ENCODE measurements at regions not wholly inside any gene's neighbourhood (a gene's known extent, or its start where the extent isn't known, plus 50 kb on each side); places are given as distances from the start of the nearest gene placed in this dataset.

DNA sequence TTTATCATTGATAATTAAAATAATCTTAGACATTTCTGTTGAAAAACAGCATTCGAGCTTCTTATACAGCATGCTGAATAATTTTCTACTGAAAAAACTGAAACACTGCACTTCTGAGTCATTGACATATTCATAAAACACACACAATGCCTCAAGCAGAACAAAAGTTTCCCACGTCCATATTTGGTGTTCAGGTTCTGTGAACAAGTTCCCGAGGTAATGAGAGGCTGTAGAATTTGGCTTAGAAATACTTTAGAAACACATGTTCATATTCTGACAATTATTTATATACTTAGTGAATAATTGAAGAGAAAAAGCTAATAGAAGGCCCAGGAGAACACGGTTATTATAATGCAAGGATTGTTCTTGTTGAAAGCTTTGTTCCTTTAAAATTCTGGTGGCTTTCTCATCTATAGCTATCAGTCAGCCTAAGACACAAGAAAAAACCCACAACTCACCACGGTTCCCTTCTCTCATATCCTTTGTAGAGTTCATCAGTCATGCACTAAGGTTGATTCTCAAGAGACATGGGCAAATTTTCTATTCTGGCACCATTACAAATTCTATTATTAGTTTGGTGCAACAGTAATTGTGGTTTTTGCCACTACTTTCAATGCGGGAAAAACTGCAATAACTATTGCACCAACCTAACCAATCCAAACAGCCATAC is 194.4 kb downstream of the TMX3 start:
- DNase-seq, result no peak

GRCh38 chr18:68519336-68519735 is 195.6 kb downstream of the TMX3 start:
- DNase-seq, result no peak

- no peak for DNase-seq
These were observed 205.0 kb downstream of the TMX3 start for GRCh38 chr18:68509902-68510301.

DNA sequence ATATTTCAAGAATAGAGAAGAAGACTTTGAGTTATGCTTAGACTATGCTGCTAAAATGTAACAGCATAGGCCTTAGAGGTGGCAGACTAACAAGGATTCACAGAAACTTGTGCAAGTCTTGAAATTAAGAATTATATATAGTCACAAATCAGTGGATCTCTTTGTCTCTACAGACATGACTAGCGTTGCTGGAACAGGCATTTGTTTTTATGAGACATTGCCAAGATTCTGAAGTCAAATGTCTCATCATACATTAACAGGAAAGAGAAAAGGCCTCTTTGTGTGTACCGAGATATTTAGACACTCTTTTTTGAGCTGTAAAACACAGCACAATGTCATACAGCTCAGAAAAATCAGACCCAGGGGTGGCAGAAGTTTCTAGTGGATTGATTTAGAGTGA is 207.1 kb downstream of the TMX3 start:
- no peak for DNase-seq

DNA sequence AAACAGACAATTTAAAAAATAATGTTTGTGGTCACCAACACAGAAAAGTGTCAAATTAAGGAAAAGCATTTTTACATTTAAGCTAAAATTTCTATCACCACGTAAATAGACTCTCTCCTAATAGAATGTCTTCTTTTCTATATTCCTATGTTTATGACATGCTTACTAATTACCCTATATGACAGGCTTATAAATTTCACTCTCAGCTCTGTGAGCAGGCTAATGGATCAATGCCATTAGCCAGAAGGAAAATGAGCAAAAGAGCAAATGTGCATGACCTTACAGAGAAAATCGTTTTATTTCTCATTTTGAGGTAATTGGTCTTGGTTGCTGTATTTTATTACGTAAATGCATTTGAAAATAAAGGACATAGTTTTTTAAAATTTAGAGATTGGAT is 209.7 kb downstream of the TMX3 start:
- DNase-seq, result no peak

GRCh38 chr18:68504441-68505177 is 210.3 kb downstream of the TMX3 start:
- no peak for DNase-seq

GRCh38 chr18:68500556-68500955 is 214.4 kb downstream of the TMX3 start:
- no peak for DNase-seq

- DNase-seq, result no peak
These were observed 215.8 kb downstream of the TMX3 start for GRCh38 chr18:68499141-68499540.

GRCh38 chr18:68498636-68499035 is 216.3 kb downstream of the TMX3 start:
- no peak for DNase-seq

- no peak for DNase-seq
These were observed 216.7 kb downstream of the TMX3 start for GRCh38 chr18:68498185-68498584.

- no peak for DNase-seq
These were observed 219.9 kb downstream of the TMX3 start for GRCh38 chr18:68494802-68495581.

DNA sequence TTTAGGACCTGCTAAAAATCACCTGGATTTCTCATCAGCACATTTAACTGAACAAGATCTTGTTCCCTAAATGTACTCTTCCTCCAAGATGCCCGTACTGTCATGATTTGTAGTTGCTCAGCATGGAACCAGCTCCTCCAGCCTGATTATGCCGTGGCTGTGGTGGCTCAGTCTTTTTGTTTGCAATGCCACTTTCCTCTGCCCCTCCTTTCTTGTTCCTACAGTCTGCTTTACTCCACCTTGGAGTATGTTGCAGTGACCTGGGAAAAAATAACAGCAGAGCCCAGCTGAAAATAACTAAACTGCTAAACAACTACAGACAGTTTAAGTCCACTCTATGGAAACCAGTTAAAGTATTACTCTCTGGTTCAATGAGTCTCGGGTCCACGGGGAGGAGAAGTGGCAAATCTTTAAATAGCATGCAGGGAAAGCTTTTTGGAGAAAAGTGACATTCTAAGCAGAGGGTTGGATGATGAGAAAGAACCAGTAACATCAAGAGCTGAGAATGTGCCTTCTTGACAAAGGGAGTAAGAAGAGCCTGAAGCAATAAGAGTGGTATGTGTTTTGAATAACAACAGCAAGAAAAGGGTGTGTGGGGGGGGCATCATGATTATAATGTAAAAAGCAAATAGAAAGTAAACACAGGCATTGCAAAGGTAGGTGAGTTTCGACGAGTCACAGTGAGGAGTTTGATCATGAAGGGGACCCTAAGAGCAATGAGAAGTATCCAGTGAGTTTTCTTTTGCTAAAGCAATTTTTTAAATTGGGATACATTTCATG is 225.7 kb downstream of the TMX3 start:
- DNase-seq, result no peak

DNA sequence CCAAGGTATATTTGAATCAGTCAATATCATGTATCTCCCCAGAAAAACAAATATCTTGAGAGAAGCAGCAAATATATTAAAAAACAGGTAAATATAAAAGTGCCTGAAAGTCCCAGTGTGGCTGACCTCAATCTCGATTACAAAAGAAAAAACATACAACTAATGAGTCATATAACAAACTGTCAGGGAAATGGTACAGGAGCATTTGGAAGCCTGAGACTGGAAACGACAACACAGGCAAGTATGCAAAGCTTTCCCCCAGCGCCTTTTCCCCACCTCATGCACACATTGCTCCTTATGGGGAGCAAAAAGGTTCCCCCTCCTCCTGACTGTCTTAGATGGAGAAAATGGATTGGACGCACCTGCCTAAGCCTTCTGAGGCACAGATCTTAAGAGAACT is 230.7 kb downstream of the TMX3 start:
- no peak for DNase-seq

DNA sequence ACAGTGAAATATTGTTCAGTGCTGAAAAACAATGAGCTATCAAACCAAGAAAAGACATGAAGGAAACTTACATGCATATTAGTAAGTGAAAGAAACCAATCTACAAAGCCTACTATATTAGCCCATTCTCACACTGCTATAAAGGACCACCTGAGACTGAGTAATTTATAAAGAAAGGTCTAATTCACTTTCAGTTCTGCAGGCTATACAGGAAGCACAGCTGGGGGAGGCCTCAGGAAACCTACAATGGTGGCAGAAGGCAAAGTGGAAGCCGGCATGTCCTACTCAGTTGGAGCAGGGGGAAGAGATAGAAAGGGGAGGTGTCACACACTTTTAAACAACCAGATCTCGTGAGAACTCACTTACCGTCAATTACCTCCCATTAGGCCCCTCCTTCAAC is 232.1 kb downstream of the TMX3 start:
- no peak for DNase-seq

GRCh38 chr18:68480196-68480595 is 234.7 kb downstream of the TMX3 start:
- DNase-seq, result no peak

- no peak for DNase-seq
These were observed 236.7 kb downstream of the TMX3 start for GRCh38 chr18:68478246-68478645.

DNA sequence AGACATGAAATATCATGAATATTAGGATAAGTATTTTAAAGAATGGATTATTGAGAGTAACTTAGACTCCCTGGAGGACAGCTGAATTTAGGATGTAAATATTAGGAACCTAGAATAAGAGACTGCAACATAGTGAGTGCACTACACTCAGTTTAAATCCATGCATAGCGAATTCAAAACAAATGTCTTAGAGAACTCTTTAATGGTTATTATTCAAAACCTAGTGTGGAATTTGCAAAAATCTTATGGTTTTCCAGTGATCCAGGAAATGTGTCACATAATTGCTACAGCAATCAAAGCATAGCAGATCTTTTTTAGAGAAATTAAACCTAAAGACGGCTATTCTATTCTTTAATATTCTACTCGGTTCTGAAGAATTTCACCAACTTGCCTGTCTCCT is 239.0 kb downstream of the TMX3 start:
- DNase-seq, result no peak

DNA sequence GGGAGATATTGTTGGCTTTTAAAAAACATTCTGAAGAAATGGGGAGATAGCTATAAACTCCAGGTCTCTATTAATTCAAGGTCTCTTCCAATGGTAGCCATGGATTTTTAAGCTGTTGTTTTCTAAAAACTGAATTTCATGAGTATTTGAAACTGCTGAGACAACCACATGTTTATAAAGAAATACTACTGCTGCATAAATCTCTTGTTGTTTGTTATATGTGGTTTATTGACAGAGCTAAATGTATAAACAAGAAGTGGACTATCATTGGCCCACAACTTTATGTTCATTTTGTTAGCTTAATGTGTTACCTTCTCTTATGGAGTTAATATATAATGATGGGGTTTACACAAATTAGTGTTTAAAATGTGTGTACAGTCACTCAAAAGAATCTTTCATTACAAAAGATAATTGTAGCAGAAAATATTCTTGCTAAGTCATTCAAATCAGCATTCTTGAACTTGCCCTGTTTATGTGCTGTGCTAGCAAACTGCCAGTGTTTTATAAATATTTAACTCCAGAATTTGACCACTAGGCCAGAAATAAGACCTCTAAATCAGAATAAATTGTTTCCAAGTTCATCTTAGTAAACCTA is 242.1 kb downstream of the TMX3 start:
- no peak for DNase-seq

DNA sequence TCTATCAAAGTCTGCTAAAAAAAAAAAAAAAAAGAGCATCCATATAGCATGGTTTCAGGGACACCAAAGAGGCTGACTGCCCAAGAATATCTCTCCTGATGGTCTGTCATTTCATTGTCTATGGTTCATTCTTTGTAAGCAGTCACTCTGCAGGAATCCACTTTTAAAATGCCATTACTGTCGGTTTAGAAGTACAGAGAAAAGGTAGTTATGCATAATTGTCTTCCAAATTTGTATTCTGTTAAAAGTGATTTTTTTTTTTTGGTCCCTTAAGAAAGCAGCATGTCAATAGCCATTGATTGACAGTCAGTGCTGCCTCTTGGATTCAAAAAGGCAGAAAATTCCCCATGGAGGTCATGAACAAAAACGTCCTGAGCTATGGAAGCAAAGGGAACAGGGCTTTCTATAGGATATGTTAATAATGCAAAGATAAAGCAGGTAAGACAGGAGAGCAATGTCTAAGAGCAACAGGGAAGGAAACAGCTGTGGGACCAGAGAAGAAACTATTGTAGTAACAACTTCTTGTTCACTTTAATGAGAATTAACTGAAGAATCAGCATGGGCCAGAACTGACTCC is 245.8 kb downstream of the TMX3 start:
- DNase-seq, result no peak

GRCh38 chr18:68467957-68468356 is 247.0 kb downstream of the TMX3 start:
- no peak for DNase-seq

DNA sequence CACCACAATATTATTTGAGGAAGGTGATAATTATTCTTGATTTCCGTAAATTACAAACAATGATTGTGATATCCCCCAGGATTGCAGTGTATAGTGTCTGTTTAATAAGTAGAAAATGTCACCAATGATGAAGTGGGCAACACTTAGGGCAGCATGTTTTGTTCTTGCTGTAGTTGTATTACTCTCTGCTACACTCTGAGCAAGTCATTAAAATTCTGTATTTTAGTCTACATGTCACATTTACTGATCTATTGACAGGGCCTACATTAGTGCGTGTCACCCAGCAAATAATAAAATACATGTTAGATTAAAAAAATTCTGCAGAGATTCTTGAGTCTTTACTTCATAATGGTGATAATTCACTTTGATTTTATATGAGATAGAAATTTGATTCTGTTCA is 247.6 kb downstream of the TMX3 start:
- DNase-seq, result no peak

DNA sequence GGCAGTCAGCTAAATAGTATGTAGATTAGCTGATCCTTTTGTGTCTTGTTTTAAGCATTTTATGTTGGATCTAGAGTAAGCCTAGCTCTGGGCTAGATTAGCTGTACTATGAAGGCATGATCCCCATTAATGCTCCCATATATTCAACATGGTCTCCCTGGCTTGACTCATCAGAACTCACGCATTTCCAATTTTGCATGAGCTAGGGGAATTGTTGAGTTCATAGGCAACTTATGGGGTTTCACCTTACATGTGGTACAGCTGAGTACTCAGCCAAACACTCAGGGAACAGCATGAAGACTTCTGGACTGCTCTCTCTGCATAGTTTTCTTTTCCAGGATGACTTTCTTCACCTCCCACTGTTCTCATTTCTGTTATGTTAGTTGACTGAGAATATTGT is 248.2 kb downstream of the TMX3 start:
- no peak for DNase-seq
